Liver (tissue), 8 donors: ENCODE measurements at regions not wholly inside any gene's neighbourhood (a gene's known extent, or its start where the extent isn't known, plus 50 kb on each side); places are given as distances from the start of the nearest gene placed in this dataset.

ENCODE experiments used
- DNase-seq: peaks from one replicate; pipeline ENCODE4 v3.0.0-alpha.2; 2017; ENCODE audit warnings: low spot score
- H3K27ac ChIP-seq, 2 donors: one replicate each; pipeline ENCODE4 v1.7.0; 2013; ENCODE audit warnings: inconsistent platforms in 2 of 2, low read length in 2 of 2, control low read depth in 1 of 2, low read depth in 1 of 2, mild to moderate bottlenecking in 1 of 2
- H3K27me3 ChIP-seq, 4 donors: one replicate each; pipeline versions ENCODE4 v1.6.1 to v1.7.0; 2013; ENCODE audit warnings: low read length in 3 of 4, inconsistent platforms in 1 of 4, mild to moderate bottlenecking in 1 of 4, moderate library complexity in 1 of 4; ENCODE audit not compliant: control insufficient read depth in 4 of 4, insufficient read depth in 4 of 4
- H3K36me3 ChIP-seq, 4 donors: one replicate each; pipeline versions ENCODE4 v1.6.1 to v1.7.0; 2013; ENCODE audit warnings: low read length in 3 of 4, mild to moderate bottlenecking in 3 of 4, low read depth in 1 of 4, moderate library complexity in 1 of 4; ENCODE audit not compliant: control insufficient read depth in 4 of 4, insufficient read depth in 3 of 4
- H3K4me1 ChIP-seq, 4 donors: one replicate each; pipeline versions ENCODE4 v1.6.1 to v1.7.0; 2013; ENCODE audit warnings: low read length in 3 of 4, mild to moderate bottlenecking in 3 of 4, moderate library complexity in 1 of 4; ENCODE audit not compliant: control insufficient read depth in 4 of 4, insufficient read depth in 4 of 4
- H3K4me3 ChIP-seq, 3 donors: one replicate each; pipeline versions ENCODE4 v1.6.1 to v1.7.0; 2013; ENCODE audit warnings: low read length in 3 of 3, control low read depth in 1 of 3, low read depth in 1 of 3, mild to moderate bottlenecking in 1 of 3
- H3K9ac ChIP-seq, 2 donors: one replicate each; pipeline ENCODE4 v1.7.0; 2013; ENCODE audit warnings: low read length in 2 of 2, mild to moderate bottlenecking in 2 of 2, moderate library complexity in 2 of 2, control low read depth in 1 of 2, low read depth in 1 of 2
- H3K9me3 ChIP-seq, 4 donors: one replicate each; pipeline versions ENCODE4 v1.6.1 to v1.7.0; 2013; ENCODE audit warnings: low read length in 3 of 4; ENCODE audit not compliant: control insufficient read depth in 4 of 4
- ATF3 ChIP-seq: IDR thresholded peaks from 2 replicates; pipeline ENCODE4 v1.6.1; 2016; ENCODE audit warnings: antibody characterized with exemption
- EGR1 ChIP-seq, 2 donors: IDR thresholded peaks; 2 replicates each; pipeline ENCODE4 v1.6.1; 2016 to 2018; ENCODE audit warnings: antibody characterized with exemption in 2 of 2, low read depth in 2 of 2
- FOXA1 ChIP-seq: IDR thresholded peaks from 2 replicates; pipeline ENCODE4 v1.6.1; 2016; ENCODE audit warnings: antibody characterized with exemption
- FOXA2 ChIP-seq: IDR thresholded peaks from 2 replicates; pipeline ENCODE4 v1.6.1; 2016; ENCODE audit warnings: antibody characterized with exemption
- GABPA ChIP-seq, 2 donors: IDR thresholded peaks in 1 of 2; conservative IDR thresholded peaks in 1 of 2; 2 replicates each; pipeline ENCODE4 v1.6.1; 2016; ENCODE audit warnings: antibody characterized with exemption in 2 of 2, mild to moderate bottlenecking in 1 of 2, moderate library complexity in 1 of 2
- HNF4A ChIP-seq, 2 donors: conservative IDR thresholded peaks; 2 replicates each; pipeline ENCODE4 v1.6.1; 2016; ENCODE audit warnings: antibody characterized with exemption in 2 of 2, mild to moderate bottlenecking in 2 of 2
- HNF4G ChIP-seq: IDR thresholded peaks from 2 replicates; pipeline ENCODE4 v1.6.1; 2016; ENCODE audit warnings: antibody characterized with exemption
- JUND ChIP-seq, 2 donors: IDR thresholded peaks; 2 replicates each; pipeline ENCODE4 v1.6.1; 2016; ENCODE audit warnings: antibody characterized with exemption in 2 of 2
- MAX ChIP-seq: IDR thresholded peaks from 2 replicates; pipeline ENCODE4 v1.6.1; 2016; ENCODE audit warnings: antibody characterized with exemption
- NR2F2 ChIP-seq: IDR thresholded peaks from 2 replicates; pipeline ENCODE4 v1.6.1; 2016; ENCODE audit warnings: antibody characterized with exemption
- RAD21 ChIP-seq, 2 donors: IDR thresholded peaks; 2 replicates each; pipeline ENCODE4 v1.6.1; 2016; ENCODE audit warnings: antibody characterized with exemption in 2 of 2, mild to moderate bottlenecking in 2 of 2
- RXRA ChIP-seq, 2 donors: IDR thresholded peaks; 2 replicates each; pipeline ENCODE4 v1.6.1; 2017 to 2018; ENCODE audit warnings: antibody characterized with exemption in 2 of 2, mild to moderate bottlenecking in 1 of 2
- SP1 ChIP-seq: IDR thresholded peaks from 2 replicates; pipeline ENCODE4 v1.6.1; 2018; ENCODE audit warnings: antibody characterized with exemption, mild to moderate bottlenecking
- TAF1 ChIP-seq: conservative IDR thresholded peaks from 2 replicates; pipeline ENCODE4 v1.6.1; 2016; ENCODE audit warnings: antibody characterized with exemption, mild to moderate bottlenecking
- YY1 ChIP-seq: IDR thresholded peaks from 2 replicates; pipeline ENCODE4 v1.6.1; 2016; ENCODE audit warnings: antibody characterized with exemption, mild to moderate bottlenecking
- ZBTB33 ChIP-seq: IDR thresholded peaks from 2 replicates; pipeline ENCODE4 v1.6.1; 2016; ENCODE audit warnings: antibody characterized with exemption
- WGBS: extraction: QIAGEN DNeasy Blood & Tissue Kit; methylation state at CpG from one replicate; pipeline ENCODE4 v1.1.7; 2013; 5-methylcytosine and 5-hydroxymethylcytosine counted together
- TF ChIP-seq, protein P1 (sequence below): IDR thresholded peaks from 2 replicates; pipeline ENCODE4 v1.6.1; 2016; ENCODE audit warnings: antibody characterized with exemption, mild to moderate bottlenecking
- TF ChIP-seq, protein P2 (sequence below): fragments of 150-350 bp; IDR thresholded peaks from 2 replicates; pipeline ENCODE4 v1.5.1; 2017; ENCODE audit warnings: improper control_type of control experiment, low read depth, low read length; ENCODE audit not compliant: missing input control
- donor health status: healthy.
- donor health status: healthy.
- donor health status: healthy.
- donor health status: healthy.
- donor health status: healthy.

DNA sequence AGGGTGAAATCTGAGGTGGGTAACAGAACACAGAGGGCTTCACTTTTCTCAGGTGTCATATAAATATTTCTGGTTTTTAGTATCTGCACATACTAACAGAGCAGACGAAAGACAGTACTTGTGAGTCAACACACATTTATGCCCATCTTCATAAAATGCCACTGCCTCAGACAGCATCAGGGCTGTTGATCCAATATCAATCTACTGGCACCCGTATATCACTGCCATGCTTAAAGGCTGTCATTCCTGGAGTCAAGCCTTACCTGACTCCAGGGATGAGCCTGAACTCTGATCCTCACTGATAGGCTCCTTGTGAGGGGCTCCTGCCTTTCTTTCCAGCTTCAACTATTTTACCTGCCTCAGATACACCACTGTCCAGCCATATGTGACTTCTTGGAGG is 595.7 kb downstream of the TFAP2B start:
- DNase-seq = no peak

GRCh38 chr6:51415501-51415900 is 596.8 kb downstream of the TFAP2B start:
- no peaks in the 10 kb centered on the region for H3K9me3 ChIP-seq
- H3K27me3 ChIP-seq = no peaks in the 10 kb centered on the region
- no peaks in the 10 kb centered on the region for H3K36me3 ChIP-seq
- H3K9ac ChIP-seq = no peak overlapping the region
- no peak overlapping the region for H3K4me3 ChIP-seq
- H3K4me1 ChIP-seq = no peaks in the 10 kb centered on the region
- DNase-seq = no peak
- 91% methylated on average over 3 of the region's 3 CpGs for WGBS
- no peak overlapping the region for H3K27ac ChIP-seq
- no peak for TF ChIP-seq JUND (IDR thresholded peaks at IDR 0.05)
- TF ChIP-seq, protein P1, sequence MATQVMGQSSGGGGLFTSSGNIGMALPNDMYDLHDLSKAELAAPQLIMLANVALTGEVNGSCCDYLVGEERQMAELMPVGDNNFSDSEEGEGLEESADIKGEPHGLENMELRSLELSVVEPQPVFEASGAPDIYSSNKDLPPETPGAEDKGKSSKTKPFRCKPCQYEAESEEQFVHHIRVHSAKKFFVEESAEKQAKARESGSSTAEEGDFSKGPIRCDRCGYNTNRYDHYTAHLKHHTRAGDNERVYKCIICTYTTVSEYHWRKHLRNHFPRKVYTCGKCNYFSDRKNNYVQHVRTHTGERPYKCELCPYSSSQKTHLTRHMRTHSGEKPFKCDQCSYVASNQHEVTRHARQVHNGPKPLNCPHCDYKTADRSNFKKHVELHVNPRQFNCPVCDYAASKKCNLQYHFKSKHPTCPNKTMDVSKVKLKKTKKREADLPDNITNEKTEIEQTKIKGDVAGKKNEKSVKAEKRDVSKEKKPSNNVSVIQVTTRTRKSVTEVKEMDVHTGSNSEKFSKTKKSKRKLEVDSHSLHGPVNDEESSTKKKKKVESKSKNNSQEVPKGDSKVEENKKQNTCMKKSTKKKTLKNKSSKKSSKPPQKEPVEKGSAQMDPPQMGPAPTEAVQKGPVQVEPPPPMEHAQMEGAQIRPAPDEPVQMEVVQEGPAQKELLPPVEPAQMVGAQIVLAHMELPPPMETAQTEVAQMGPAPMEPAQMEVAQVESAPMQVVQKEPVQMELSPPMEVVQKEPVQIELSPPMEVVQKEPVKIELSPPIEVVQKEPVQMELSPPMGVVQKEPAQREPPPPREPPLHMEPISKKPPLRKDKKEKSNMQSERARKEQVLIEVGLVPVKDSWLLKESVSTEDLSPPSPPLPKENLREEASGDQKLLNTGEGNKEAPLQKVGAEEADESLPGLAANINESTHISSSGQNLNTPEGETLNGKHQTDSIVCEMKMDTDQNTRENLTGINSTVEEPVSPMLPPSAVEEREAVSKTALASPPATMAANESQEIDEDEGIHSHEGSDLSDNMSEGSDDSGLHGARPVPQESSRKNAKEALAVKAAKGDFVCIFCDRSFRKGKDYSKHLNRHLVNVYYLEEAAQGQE = no peak
- no peak for TF ChIP-seq MAX
- no peak for TF ChIP-seq FOXA1
- no peak for TF ChIP-seq ZBTB33
- TF ChIP-seq NR2F2 = no peak
- no peak for TF ChIP-seq YY1
- TF ChIP-seq RAD21 (IDR thresholded peaks at IDR 0.05) = no peak
- TF ChIP-seq TAF1 = no peak
- TF ChIP-seq ATF3 = no peak

More for the DNA sequence above, 595.7 kb downstream of the TFAP2B start:
- Histone ChIP-seq H3K27ac (no peak overlapping the region), H3K9me3 (peaks cover 0 to 3% (median 0%) of the 10 kb centered on the region in 4 donors), H3K4me1 (no peaks in the 10 kb centered on the region), H3K36me3 (no peaks in the 10 kb centered on the region), H3K9ac (no peak overlapping the region), H3K27me3 (no peaks in the 10 kb centered on the region), H3K4me3 (no peak overlapping the region)
- TF ChIP-seq EGR1 (IDR thresholded peaks at IDR 0.05; ENCODE audit: low read depth in 2 of 2) (no peak), MAX (no peak), ZBTB33 (no peak), HNF4A (conservative IDR thresholded peaks at IDR 0.05) (no peak), FOXA1 (no peak), GABPA (IDR thresholded peaks at IDR 0.05 in 1 of 2, conservative IDR thresholded peaks at IDR 0.05 in 1 of 2) (no peak), HNF4G (no peak), ATF3 (no peak), RXRA (IDR thresholded peaks at IDR 0.05) (no peak), SP1 (no peak), JUND (IDR thresholded peaks at IDR 0.05) (no peak), TAF1 (no peak), RAD21 (IDR thresholded peaks at IDR 0.05) (no peak), YY1 (no peak), FOXA2 (no peak)
- TF ChIP-seq, protein P2, sequence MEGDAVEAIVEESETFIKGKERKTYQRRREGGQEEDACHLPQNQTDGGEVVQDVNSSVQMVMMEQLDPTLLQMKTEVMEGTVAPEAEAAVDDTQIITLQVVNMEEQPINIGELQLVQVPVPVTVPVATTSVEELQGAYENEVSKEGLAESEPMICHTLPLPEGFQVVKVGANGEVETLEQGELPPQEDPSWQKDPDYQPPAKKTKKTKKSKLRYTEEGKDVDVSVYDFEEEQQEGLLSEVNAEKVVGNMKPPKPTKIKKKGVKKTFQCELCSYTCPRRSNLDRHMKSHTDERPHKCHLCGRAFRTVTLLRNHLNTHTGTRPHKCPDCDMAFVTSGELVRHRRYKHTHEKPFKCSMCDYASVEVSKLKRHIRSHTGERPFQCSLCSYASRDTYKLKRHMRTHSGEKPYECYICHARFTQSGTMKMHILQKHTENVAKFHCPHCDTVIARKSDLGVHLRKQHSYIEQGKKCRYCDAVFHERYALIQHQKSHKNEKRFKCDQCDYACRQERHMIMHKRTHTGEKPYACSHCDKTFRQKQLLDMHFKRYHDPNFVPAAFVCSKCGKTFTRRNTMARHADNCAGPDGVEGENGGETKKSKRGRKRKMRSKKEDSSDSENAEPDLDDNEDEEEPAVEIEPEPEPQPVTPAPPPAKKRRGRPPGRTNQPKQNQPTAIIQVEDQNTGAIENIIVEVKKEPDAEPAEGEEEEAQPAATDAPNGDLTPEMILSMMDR = no peak
- WGBS = 84% methylated on average over 2 of the region's 2 CpGs
